Neural progenitor cell (in vitro differentiated cells): ENCODE measurements at regions not wholly inside any gene's neighbourhood (a gene's known extent, or its start where the extent isn't known, plus 50 kb on each side); places are given as distances from the start of the nearest gene placed in this dataset.

Experiments
- EZH2 ChIP-seq: fragments of 200-600 bp; sonication (generic); IDR thresholded peaks from 2 replicates; pipeline ENCODE4 v1.6.1; 2017; ENCODE audit warnings: antibody characterized with exemption, mild to moderate bottlenecking, moderate library complexity
- TF ChIP-seq, protein P1 (sequence below): fragments of 200-600 bp; sonication (generic); IDR thresholded peaks from 2 replicates; pipeline ENCODE4 v1.5.1; 2017; ENCODE audit warnings: antibody characterized with exemption, mild to moderate bottlenecking

DNA sequence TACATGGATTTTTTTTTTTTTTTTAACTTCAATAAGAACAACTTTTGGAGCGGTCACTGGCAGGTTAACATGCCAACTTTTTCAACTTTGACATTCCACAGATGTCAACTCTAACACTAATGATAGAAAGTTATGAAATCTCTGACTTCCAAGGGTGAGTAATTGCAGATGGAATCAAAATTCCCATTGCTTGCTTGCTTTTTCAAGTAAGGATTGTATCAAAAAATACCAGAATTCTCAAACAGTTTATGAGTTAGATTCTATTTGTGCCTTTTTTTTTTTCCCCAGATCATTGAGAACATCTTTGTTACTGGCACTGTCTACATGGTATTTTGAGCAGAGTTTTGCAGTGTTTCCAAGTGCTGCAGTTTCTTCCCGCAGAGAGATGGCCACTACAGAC, 50.3 kb upstream of the OTUD4 start:
- no peak for TF ChIP-seq EZH2
- TF ChIP-seq, protein P1, sequence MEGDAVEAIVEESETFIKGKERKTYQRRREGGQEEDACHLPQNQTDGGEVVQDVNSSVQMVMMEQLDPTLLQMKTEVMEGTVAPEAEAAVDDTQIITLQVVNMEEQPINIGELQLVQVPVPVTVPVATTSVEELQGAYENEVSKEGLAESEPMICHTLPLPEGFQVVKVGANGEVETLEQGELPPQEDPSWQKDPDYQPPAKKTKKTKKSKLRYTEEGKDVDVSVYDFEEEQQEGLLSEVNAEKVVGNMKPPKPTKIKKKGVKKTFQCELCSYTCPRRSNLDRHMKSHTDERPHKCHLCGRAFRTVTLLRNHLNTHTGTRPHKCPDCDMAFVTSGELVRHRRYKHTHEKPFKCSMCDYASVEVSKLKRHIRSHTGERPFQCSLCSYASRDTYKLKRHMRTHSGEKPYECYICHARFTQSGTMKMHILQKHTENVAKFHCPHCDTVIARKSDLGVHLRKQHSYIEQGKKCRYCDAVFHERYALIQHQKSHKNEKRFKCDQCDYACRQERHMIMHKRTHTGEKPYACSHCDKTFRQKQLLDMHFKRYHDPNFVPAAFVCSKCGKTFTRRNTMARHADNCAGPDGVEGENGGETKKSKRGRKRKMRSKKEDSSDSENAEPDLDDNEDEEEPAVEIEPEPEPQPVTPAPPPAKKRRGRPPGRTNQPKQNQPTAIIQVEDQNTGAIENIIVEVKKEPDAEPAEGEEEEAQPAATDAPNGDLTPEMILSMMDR: no peak
